ENCODE measurements at regions not wholly inside any gene's neighbourhood (a gene's known extent, or its start where the extent isn't known, plus 50 kb on each side); places are given as distances from the start of the nearest gene placed in this dataset.

- Histone ChIP-seq H3K9me3 (no peaks in the 10 kb centered on the region), H3K27ac (peak overlapping the region; percentile 93 to 99 (median 95)), H3K4me3 (peak overlapping the region; percentile 32 to 54 (median 48)), H3K36me3 (no peaks in the 10 kb centered on the region), H3K4me1 (peaks cover 0 to 16% (median 9%) of the 10 kb centered on the region in 4 donors), H3K27me3 (no peaks in the 10 kb centered on the region)
- no peak for DNase-seq
- TF ChIP-seq, protein P1, sequence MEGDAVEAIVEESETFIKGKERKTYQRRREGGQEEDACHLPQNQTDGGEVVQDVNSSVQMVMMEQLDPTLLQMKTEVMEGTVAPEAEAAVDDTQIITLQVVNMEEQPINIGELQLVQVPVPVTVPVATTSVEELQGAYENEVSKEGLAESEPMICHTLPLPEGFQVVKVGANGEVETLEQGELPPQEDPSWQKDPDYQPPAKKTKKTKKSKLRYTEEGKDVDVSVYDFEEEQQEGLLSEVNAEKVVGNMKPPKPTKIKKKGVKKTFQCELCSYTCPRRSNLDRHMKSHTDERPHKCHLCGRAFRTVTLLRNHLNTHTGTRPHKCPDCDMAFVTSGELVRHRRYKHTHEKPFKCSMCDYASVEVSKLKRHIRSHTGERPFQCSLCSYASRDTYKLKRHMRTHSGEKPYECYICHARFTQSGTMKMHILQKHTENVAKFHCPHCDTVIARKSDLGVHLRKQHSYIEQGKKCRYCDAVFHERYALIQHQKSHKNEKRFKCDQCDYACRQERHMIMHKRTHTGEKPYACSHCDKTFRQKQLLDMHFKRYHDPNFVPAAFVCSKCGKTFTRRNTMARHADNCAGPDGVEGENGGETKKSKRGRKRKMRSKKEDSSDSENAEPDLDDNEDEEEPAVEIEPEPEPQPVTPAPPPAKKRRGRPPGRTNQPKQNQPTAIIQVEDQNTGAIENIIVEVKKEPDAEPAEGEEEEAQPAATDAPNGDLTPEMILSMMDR (IDR thresholded peaks at IDR 0.05): no peak
- TF ChIP-seq POLR2A (IDR thresholded peaks at IDR 0.05): peak; percentile 67 to 83
Observed at GRCh38 chr6:158868890-158869825, 50.0 kb upstream of the EZR start.

Measured in Peyer's patch (tissue), 4 donors.